NCI-H1417 (cell line): ENCODE measurements at regions not wholly inside any gene's neighbourhood (a gene's known extent, or its start where the extent isn't known, plus 50 kb on each side); places are given as distances from the start of the nearest gene placed in this dataset.

Experiments used
- DNase-seq, 3 experiments: peaks; one replicate each; lab custom pipeline; 2025; lab: John Stamatoyannopoulos, UW

- DNase-seq, result peak; percentile 23 to 65 (median 63)
These were observed 223.7 kb downstream of the SOX11 start for GRCh38 chr2:5915881-5916310.

GRCh38 chr2:5921081-5921642, 229.0 kb downstream of the SOX11 start:
- DNase-seq, result peak in 1 of 3 experiments; percentile 52

GRCh38 chr2:5923957-5924945, 232.1 kb downstream of the SOX11 start:
- no peak for DNase-seq

GRCh38 chr2:5925604-5926003, 233.4 kb downstream of the SOX11 start:
- no peak for DNase-seq

- DNase-seq, result no peak
These were observed 234.8 kb downstream of the SOX11 start for GRCh38 chr2:5926871-5927512.

GRCh38 chr2:5932556-5933469, 240.6 kb downstream of the SOX11 start:
- DNase-seq, result peak in 2 of 3 experiments; percentile 39 to 63

- DNase-seq, result no peak
These were observed 241.5 kb downstream of the SOX11 start for GRCh38 chr2:5933669-5934068.

GRCh38 chr2:5937321-5937720, 245.1 kb downstream of the SOX11 start:
- no peak for DNase-seq

- peak in 1 of 3 experiments; percentile 37 for DNase-seq
These were observed 245.8 kb downstream of the SOX11 start for GRCh38 chr2:5937851-5938565.

- DNase-seq, result no peak
These were observed 246.3 kb downstream of the SOX11 start for GRCh38 chr2:5938566-5938896.

- no peak for DNase-seq
These were observed 247.4 kb downstream of the SOX11 start for GRCh38 chr2:5939553-5939952.

- no peak for DNase-seq
These were observed 248.7 kb downstream of the SOX11 start for GRCh38 chr2:5940596-5941535.

- DNase-seq, result no peak
These were observed 250.0 kb downstream of the SOX11 start for GRCh38 chr2:5942204-5942603.

GRCh38 chr2:5945742-5946141, 253.6 kb downstream of the SOX11 start:
- DNase-seq, result peak in 1 of 3 experiments; percentile 21

- DNase-seq, result no peak
These were observed 254.3 kb downstream of the SOX11 start for GRCh38 chr2:5946225-5947115.

- no peak for DNase-seq
These were observed 258.6 kb downstream of the SOX11 start for GRCh38 chr2:5950736-5951135.

- DNase-seq, result no peak
These were observed 259.3 kb downstream of the SOX11 start for GRCh38 chr2:5951471-5951870.

- DNase-seq, result no peak
These were observed 261.3 kb downstream of the SOX11 start for GRCh38 chr2:5953525-5953924.

- DNase-seq, result no peak
These were observed 262.3 kb downstream of the SOX11 start for GRCh38 chr2:5954509-5954908.
